ENCODE measurements at regions not wholly inside any gene's neighbourhood (a gene's known extent, or its start where the extent isn't known, plus 50 kb on each side); places are given as distances from the start of the nearest gene placed in this dataset.

GRCh38 chr10:124285587-124286527 is 132.9 kb downstream of the OAT start:
- Mint-ChIP-seq H3K36me3 (ENCODE audit: low read depth) (no peaks in the 10 kb centered on the region), H3K4me3 (no peak overlapping the region), H3K9me3 (no peaks in the 10 kb centered on the region), H3K27ac (no peak overlapping the region), H3K4me1 (no peaks in the 10 kb centered on the region; the same call in 2 of the 3 replicates), H3K27me3 (ENCODE audit: insufficient read depth, low read depth, poor library complexity) (peaks cover 8% of the 10 kb centered on the region)
- ATAC-seq (no peak), DNase-seq (ENCODE audit: low spot score) (no peak)
- H3K9me2 ChIP-seq (ENCODE audit: insufficient read depth) = no peaks in the 10 kb centered on the region
- 0 out of 2 replicates have a peak overlapping the region, but pooled peaks have one; percentile 63 for H2AFZ ChIP-seq
- H4K20me1 ChIP-seq (replicated peaks; ENCODE audit: insufficient read depth) = no peaks in the 10 kb centered on the region
- no peak overlapping the region for H3K4me3 ChIP-seq
- no peaks in the 10 kb centered on the region for H3K27me3 ChIP-seq (ENCODE audit: insufficient read depth)
- H3K36me3 ChIP-seq (ENCODE audit: insufficient read depth) = no peaks in the 10 kb centered on the region
- no peaks in the 10 kb centered on the region for H3F3A ChIP-seq (replicated peaks; ENCODE audit: low read depth)
- H3K27ac ChIP-seq (ENCODE audit: low read depth) = no peak overlapping the region
- no peak overlapping the region for H3K4me2 ChIP-seq
- H3K79me2 ChIP-seq (replicated peaks; ENCODE audit: insufficient read depth) = no peaks in the 10 kb centered on the region
- no peaks in the 10 kb centered on the region for H3K4me1 ChIP-seq (ENCODE audit: insufficient read depth)
- TF ChIP-seq EZH2 (IDR thresholded peaks at IDR 0.05; ENCODE audit: low read depth, unreplicated experiment) (no peak), EZH2phosphoT487 (IDR thresholded peaks at IDR 0.05; ENCODE audit: unreplicated experiment) (no peak), REST (IDR thresholded peaks at IDR 0.05; ENCODE audit: unreplicated experiment) (no peak), JUNB (IDR thresholded peaks at IDR 0.05; ENCODE audit: unreplicated experiment) (no peak), NANOG (IDR thresholded peaks at IDR 0.05; ENCODE audit: borderline replicate concordance) (no peak), ZNF331 (CRISPR knock-in tag; IDR thresholded peaks at IDR 0.05; ENCODE audit: low read depth) (no peak), POLR2AphosphoS5 (IDR thresholded peaks at IDR 0.05; ENCODE audit: low read depth) (no peak), ETS1 (IDR thresholded peaks at IDR 0.05) (no peak), STAT1 (IDR thresholded peaks at IDR 0.05; ENCODE audit: unreplicated experiment) (no peak), ZNF462 (CRISPR knock-in tag; IDR thresholded peaks at IDR 0.05) (no peak), CTCF (conservative IDR thresholded peaks at IDR 0.05; ENCODE audit: low read depth in 2 of 2) (no peak), CREB1 (CRISPR knock-in tag; IDR thresholded peaks at IDR 0.05; ENCODE audit: low read depth) (no peak), ZNF114 (CRISPR knock-in tag; IDR thresholded peaks at IDR 0.05) (no peak)
